ENCODE measurements at regions not wholly inside any gene's neighbourhood (a gene's known extent, or its start where the extent isn't known, plus 50 kb on each side); places are given as distances from the start of the nearest gene placed in this dataset.

DNA sequence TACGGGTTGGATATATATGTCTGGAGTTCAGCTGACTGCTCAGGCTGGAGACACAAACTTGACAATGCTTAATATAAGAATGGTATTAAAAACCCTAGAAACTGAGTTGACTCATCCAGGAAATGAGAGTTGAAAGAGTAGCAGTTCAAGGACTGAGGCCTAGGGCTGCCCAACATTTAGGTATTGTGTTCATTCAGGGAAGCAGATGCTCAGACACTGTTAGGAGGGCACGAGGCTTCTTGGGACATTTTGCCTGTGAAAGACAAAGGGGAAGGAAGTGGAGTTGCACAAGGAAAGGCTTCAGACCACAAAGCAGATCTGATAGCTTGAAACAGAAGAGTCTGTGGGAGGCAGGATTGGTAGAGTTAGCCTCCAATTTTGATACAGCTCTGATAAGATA, 52.0 kb upstream of the HS3ST1 start:
- no peaks in the 10 kb centered on the region for H3K27me3 ChIP-seq (ENCODE audit: insufficient read depth, insufficient read length)
- no peaks in the 10 kb centered on the region for H3K9me3 ChIP-seq (ENCODE audit: insufficient read depth, low read length)
- TF ChIP-seq YY1 (IDR thresholded peaks at IDR 0.05; ENCODE audit: insufficient read depth, insufficient read length) (no peak), SUZ12 (IDR thresholded peaks at IDR 0.05; ENCODE audit: extremely low read depth, insufficient read depth, insufficient read length) (no peak)
- DNase-seq (ENCODE audit: low read depth, low spot score), result no peak
- H3K4me3 ChIP-seq (ENCODE audit: insufficient read length, low read depth), result no peak overlapping the region
- H3K9ac ChIP-seq (ENCODE audit: insufficient read length, low read depth), result no peak overlapping the region
- H3K36me3 ChIP-seq (ENCODE audit: insufficient read depth, insufficient read length, low read length), result no peaks in the 10 kb centered on the region
- H3K4me1 ChIP-seq (ENCODE audit: insufficient read depth, insufficient read length), result no peaks in the 10 kb centered on the region

Measured in NT2/D1 (cell line).